ENCODE measurements at regions not wholly inside any gene's neighbourhood (a gene's known extent, or its start where the extent isn't known, plus 50 kb on each side); places are given as distances from the start of the nearest gene placed in this dataset.
"Not testable (repeated sequence)": the region's sequence is repeated elsewhere in the genome, so short reads cannot be mapped to it uniquely, and the experiment has no call there.

GRCh38 chr12:92421042-92421441, 275.4 kb upstream of the BTG1 start:
- no peak for DNase-seq

DNA sequence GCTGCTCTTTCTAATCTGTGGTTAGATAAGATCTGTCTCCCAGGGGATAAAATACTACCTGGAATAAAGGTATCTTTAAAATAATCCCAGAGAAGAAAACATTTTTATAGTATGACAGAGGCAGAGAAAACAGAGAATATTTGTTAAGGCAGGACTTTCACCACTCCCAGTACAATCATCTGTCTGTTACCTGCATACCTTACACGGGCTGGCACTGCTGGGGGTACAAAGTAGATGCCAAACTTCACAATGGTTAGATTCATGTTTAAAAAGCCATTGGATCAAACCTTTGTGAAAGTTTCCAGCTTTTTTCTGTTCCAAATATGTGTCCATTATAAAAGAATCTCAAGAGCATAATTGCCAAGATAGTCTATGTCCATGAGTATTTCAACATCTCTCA, 273.6 kb upstream of the BTG1 start:
- no peak for DNase-seq

GRCh38 chr12:92418381-92418780, 272.7 kb upstream of the BTG1 start:
- DNase-seq: no peak

- no peak for DNase-seq
Measured at GRCh38 chr12:92417373-92417772, 271.7 kb upstream of the BTG1 start.

DNA sequence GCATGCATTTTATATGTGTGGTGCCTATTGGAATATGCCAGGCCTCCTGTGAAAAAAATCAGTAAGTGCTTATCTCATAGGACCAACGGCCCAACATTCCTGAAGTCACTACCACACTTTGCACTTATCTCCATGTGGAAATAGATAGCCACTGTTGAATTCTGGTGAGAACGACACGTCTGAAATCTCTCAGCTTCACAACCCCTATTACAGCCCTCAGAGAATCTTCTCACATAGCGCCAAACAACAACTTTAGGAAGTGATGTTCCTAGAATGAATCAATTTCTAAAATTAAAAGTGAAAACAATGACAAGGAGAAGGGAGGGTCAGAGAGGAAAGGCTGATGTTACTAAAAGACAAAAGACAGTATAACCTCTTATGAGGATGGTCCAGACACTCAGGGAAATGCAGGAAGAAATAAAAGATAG, 270.8 kb upstream of the BTG1 start:
- DNase-seq: no peak

DNA sequence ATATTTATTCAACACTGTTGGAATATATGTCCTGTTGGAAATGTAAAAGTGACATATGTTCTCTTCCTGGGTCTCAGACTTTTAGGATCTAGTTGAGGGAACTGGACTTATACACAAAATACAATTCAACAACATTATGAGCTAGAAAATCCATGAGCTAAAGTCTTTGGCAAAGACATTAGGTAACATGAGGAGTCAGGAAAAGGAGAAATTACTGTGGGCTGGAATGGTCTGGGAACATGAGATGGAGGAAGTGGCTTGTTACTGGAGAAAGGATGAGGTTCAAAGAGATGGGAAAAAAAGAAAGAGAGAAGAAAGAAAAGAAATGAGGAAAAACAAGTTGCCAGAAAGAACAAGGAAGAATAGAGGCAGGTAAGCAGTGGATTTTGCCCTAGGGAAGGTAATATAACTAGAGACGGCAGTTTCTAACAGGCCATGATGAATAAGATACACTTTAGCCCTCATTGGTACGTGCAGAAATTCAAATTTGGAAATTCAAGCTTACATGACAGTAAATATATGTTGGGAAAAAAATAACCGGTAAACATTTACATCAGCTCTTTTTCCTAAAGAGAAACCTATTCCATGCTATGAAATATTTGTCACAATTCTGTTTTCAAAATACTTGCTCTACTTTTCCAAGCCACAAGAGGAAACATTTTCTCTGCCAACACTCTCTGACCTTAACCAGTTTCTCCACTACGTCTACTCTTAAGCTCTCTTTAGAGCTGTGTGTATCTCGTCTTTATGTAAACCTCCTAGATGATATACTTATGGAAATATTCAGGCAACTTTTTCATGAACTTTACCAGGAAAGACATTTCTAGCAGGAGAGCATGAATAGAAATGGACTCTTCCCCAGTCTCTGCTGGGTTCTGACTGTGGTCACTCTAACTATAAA, 268.8 kb upstream of the BTG1 start:
- no peak for DNase-seq

GRCh38 chr12:92413286-92413685, 267.6 kb upstream of the BTG1 start:
- DNase-seq: no peak

GRCh38 chr12:92412856-92413255, 267.2 kb upstream of the BTG1 start:
- DNase-seq: no peak

DNA sequence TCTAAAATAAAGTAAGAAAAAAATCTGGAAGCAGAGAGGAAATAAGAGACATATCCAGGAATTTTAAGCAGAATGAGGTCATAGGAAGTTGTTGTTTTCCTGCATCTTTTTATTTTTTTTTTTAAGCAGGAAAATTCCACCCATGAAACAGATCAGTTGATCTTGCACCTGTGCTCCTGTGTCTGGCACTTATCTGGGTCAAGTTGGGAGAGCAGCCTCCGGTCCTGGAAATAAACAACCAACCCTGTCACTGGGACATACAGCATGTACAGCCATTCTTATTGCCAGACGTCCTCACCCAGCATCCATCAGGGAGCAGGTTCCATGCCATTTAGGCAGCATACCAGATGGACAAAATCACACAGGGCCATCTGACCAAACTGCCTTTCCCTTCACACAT, 266.0 kb upstream of the BTG1 start:
- peak; percentile 28 for DNase-seq

DNA sequence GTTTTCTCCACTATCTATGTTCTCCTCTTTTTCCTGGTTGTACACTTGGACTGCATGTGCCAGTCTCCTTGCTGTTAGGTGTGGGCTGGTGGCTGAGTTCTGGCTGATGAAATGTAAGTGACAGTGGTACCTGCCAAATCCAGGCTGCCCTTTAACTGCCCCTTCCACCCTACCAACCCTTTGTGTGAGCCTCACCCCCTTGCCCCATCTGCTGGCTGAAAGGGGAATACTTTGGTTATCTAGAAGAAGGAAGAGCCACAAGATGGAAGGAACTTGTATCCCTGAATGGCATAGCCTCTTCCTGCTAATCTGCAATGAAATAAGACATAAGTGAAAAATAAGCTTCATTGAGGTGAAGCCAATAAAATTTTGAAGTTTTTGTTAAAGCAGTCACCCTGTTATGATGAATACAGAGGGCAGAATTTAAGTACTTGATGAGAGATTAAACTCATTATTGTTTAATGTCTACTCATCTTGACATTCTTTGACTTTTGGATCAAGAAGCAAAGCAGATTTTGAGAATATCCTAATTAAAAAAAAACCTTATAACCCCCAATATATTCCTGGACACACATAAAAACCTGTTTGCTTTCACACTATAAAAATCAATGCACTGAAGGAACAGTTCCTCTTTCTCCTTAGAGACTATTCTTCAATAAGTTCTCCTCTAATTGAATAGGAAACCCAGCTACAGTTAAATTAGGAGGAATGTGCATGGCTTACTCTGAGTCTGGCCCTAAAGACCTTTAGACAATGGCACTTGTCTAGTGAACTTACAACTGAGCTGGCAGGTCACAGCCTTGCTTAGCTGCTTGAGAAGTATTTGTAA, 262.6 kb upstream of the BTG1 start:
- DNase-seq: no peak

DNA sequence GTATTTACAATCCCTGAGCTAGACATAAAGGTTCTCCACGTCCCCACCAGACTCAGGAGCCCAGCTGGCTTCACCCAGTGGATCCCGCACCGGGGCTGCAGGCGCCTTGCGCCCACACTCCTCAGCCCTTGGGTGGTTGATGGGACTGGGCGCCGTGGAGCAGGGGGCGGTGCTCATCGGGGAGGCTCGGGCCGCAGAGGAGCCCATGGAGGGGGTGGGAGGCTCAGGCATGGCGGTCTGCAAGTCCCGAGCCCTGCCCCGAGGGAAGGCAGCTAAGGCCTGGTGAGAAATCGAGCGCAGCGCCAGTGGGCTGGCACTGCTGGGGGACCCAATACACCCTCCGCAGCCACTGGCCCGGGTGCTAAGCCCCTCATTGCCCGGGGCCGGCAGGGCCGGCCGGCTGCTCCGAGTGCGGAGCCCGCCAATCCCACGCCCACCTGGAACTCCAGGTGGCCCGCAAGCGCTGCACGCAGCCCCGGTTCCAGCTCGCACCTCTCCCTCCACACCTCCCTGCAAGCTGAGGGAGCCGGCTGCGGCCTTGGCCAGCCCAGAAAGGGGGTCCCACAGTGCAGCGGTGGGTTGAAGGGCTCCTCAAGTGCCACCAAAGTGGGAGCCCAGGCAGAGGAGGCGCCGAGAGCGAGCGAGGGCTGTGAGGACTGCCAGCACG, 260.9 kb upstream of the BTG1 start:
- not testable (repeated sequence) for DNase-seq

DNA sequence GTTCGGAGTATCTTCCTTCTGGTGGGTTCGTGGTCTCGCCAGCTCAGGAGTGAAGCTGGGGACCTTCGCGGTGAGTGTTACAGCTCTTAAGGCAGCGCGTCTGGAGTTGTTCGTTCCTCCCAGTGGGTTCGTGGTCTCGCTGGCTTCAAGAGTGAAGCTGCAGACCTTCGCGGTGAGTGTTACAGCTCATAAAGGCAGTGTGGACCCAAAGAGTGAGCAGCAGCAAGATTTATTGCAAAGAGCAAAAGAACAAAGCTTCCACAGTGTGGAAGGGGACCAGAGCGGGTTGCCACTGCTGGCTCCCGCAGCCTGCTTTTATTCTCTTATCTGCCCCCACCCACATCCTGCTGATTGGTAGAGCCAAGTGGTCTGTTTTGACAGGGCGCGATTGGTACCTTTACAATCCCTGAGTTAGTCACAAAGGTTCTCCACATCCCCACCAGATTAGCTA, 260.2 kb upstream of the BTG1 start:
- not testable (repeated sequence) for DNase-seq

DNA sequence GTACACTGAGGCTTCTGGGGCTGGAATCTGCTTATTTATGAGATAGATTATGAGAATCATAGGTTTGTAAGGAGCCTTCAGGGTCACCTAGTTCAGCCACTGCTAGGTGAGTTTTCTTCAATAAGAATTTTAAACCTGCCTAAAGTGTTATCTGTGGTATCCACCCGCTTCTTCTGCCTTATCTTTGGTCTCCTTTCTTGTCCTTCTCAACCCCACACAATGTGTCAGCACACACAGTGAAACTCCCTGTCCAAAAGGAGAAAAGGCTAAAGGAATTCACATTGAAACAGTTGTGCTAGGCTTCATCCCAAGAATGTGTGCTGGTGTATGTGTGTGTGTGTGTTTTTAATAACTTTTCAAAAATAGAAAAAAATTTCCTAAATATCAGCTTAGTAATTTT, 259.3 kb upstream of the BTG1 start:
- DNase-seq: no peak

DNA sequence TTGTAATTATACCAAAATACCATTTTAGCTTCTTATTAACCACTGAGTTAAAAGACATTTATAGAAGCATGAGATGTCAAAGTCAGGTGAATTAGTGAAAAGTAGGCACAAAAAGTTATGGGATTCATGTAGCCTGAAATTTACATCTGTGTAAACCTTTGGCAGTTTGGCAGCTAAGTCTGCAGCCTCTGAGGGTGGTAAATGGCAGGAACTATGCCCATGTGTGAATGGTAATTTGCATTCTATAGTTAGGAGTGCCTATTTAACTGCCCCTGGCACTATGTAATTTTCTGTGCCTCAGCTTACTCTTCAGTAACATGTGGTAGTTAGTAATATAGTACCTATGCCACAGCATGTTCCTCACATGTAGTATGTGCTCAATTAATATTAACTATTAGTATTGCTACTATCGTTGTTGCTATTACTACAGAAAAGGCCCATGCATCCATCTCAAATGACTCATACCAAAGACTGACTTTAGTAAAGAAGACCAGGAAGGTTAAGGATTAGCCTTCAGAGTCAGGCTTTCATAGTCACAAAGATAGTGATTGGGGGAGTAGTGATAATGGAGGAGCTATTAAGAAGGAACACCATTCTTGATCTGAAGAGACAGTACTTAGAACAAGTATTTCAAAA, 258.7 kb upstream of the BTG1 start:
- no peak for DNase-seq

DNA sequence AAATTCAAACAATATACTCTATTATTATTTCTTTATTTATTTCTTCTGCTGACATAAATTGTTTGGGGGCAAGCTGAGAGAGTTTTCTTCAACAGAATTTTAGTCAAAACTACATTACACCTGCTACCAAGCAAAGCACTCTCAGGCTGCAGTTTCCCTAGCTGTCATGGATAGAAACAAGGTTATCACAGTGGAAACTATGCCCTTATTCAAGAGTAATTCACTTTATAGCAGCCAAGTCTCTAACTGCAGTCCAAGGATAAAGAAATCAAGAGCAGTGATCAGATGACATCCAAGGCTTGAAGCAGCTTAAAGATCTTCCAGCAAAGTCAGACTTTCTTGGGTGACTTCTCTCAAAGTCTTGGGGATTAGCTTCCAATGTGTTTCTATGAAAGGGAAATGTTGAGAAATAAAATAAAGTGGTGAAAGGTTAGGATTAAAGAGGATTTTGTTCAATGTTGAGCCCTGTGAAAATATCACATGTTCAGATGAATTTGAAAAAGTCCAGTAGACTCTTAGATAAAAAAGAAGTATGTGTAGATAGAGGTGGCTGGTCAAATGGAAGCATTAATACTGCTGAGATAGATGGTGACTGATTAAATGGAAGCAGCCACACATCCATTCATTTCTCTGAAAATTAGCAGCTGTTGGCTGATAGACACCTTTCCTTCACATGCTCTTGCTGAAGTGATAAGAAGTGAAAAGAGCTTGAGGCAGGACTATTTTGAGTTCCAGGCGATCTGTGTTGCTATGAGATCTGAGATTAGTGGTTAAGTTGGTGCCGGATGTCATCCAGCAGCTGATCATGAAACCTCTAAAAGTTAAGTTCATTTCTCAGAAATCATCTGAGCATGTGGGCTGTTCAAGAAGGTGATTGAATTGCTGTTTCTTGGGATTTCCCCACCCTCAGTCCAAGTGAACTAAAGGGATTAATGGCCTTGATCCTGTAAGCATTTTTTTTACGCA, 257.8 kb upstream of the BTG1 start:
- DNase-seq: peak; percentile 26

DNA sequence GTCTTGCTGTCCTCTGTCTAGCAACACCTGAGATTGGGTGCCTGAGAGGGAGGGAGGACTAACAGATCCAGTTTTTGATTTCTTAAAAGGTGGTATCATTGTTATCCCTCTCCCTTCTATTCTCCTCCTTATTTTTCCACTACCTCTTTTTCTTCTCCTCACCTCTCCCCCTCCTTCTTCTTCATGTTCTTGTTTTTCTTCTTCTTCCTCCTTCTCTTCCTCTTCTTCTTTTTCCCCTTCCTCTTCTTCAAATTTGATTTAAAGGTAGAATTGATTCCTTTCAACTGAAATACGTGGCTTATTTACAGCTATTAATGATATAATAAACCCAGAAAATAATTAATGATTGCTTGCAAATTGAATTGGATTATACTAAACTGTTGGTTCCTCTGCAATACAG, 256.8 kb upstream of the BTG1 start:
- DNase-seq: no peak

DNA sequence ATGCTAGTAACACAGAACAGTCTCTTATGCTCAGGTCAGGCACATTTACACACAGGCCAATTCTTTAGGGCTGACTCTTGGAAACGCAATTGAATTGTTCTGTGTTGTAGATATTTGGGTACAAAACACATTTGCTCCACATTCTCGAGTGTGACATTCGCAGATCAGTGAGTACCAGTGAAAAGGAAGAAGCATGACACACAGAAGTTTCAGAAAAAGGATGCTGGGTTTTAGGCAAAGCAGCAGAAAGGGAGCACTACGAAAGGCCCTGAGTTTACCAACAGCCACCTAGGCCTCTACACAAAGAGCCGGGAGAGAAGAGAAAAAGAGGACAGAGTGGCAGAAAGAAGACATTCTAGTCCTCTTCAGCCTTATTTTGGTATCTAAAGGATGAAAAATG, 254.4 kb upstream of the BTG1 start:
- DNase-seq: no peak

DNA sequence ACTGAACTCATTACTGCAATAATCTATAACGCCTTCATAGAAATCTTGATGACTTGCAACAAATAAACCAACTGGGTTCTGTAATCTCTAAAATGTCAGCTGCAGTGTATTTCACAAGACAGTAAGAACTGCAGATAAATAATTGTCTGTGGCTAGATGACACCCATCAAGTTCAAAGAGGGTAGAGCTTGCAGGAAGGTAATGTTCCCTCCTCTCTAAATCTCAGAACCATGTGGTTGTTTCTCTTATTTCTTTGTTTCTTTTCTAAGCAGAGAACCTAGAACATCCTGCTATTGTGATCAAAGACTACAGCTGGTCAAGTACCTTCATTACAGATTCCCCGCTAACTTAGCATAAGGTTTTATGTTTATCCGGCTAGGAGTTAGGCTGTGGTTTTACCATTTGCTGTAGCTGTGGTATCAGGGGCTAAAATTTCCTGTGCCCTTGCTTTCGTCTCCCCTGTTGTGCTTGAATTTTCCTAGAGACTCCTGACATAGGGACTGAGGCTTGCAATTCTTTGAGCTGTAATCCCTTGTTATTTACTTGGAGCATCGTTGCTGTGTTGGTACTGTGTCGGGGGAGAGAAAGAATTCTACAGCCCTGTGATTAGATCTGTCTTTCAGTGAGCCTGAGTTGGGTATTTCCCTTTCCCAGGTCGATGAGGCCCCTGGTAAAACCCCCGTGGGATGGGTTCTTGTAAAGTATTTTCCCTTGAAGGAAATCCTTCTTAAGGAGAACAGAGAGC, 253.1 kb upstream of the BTG1 start:
- no peak for DNase-seq

DNA sequence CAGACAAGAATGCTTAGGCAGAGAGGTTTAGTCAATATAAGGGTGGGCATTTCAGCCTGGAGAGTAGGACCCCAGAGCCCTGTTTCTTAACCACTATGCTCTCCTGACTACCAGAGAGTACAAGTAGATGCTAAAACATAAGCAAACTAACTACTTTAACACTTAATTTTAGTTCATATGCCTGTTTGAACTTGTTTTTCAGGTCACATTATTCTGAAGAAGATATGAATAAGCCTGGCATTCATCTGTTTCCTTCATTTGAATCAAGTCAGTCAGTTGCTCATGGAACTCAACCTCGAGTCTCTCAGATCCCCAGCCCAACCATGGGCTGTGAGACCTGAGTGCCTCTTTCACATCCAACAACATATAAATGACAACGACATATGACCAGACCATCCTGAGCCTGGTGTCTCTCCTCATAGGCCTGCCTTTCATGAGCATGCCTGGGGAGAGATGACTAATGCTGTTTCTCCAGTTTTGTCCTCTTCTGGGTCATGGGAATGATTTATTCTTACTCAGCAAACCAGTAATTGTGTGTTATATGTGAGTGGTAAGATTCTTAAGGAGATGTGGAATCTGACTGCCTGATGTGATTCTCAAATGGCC, 251.1 kb upstream of the BTG1 start:
- DNase-seq: no peak

GRCh38 chr12:92395322-92395721, 249.7 kb upstream of the BTG1 start:
- DNase-seq: no peak
